Esophagus muscularis mucosa (tissue), 3 donors: ENCODE measurements at regions not wholly inside any gene's neighbourhood (a gene's known extent, or its start where the extent isn't known, plus 50 kb on each side); places are given as distances from the start of the nearest gene placed in this dataset.

ENCODE experiments used
- POLR2A ChIP-seq: fragments of 450-650 bp; IDR thresholded peaks from one replicate; pipeline ENCODE4 v1.6.1; 2017; ENCODE audit warnings: antibody characterized with exemption, moderate library complexity, mild to moderate bottlenecking, low read depth
- POLR2AphosphoS5 ChIP-seq, 2 donors: sonication (generic); formaldehyde crosslinking; IDR thresholded peaks; one replicate each; pipeline ENCODE4 v1.6.1; 2017; ENCODE audit warnings: antibody characterized with exemption in 2 of 2
- TF ChIP-seq, protein P1 (sequence below), 3 experiments: fragments of 200-600 bp in 2 of 3; fragments of 450-650 bp in 1 of 3; sonication (generic) in 2 of 3; IDR thresholded peaks; one replicate each; pipeline ENCODE4 v1.5.1; 2017 to 2019; ENCODE audit warnings: antibody characterized with exemption in 3 of 3, mild to moderate bottlenecking in 2 of 3, moderate library complexity in 1 of 3

GRCh38 chr11:86191874-86192273 lies 52.7 kb upstream of the EED start:
- TF ChIP-seq, protein P1, sequence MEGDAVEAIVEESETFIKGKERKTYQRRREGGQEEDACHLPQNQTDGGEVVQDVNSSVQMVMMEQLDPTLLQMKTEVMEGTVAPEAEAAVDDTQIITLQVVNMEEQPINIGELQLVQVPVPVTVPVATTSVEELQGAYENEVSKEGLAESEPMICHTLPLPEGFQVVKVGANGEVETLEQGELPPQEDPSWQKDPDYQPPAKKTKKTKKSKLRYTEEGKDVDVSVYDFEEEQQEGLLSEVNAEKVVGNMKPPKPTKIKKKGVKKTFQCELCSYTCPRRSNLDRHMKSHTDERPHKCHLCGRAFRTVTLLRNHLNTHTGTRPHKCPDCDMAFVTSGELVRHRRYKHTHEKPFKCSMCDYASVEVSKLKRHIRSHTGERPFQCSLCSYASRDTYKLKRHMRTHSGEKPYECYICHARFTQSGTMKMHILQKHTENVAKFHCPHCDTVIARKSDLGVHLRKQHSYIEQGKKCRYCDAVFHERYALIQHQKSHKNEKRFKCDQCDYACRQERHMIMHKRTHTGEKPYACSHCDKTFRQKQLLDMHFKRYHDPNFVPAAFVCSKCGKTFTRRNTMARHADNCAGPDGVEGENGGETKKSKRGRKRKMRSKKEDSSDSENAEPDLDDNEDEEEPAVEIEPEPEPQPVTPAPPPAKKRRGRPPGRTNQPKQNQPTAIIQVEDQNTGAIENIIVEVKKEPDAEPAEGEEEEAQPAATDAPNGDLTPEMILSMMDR (IDR thresholded peaks at IDR 0.05), result no peak
- TF ChIP-seq POLR2A (no peak), POLR2AphosphoS5 (IDR thresholded peaks at IDR 0.05) (no peak)
